Naive thymus-derived CD8-positive, alpha-beta T cell (primary cell): ENCODE measurements at regions not wholly inside any gene's neighbourhood (a gene's known extent, or its start where the extent isn't known, plus 50 kb on each side); places are given as distances from the start of the nearest gene placed in this dataset.
A peak's percentile ranks its signal among the peaks of the same experiment; 100 is the strongest.

ENCODE experiments used
- ATAC-seq, 2 donors: fragments of 150-1000 bp; cut with Tn5 transposase in 1 of 2; sonication (Bioruptor Pico), chemical (Tn5 transposase) in 1 of 2; 1 replicate in 1 of 2; 2 replicates in 1 of 2; pipeline ENCODE4 v1.10.0; 2021; ENCODE audit warnings: mild to moderate bottlenecking in 2 of 2, moderate library complexity in 2 of 2
- POLR2A ChIA-PET: fragments of 350-600 bp; sonication (Branson Sonifier 250); formaldehyde crosslinking; loops from one replicate; lab custom pipeline; 2021; ENCODE audit warnings: antibody characterized with exemption; lab: Charles Lee
- DNase-seq, 10 donors: peaks; one replicate each; pipeline versions ENCODE4 v3.0.0 to v3.0.0-alpha.2; 2020 to 2022
- H3K27ac Mint-ChIP-seq, 10 donors: one replicate each; pipeline ENCODE4 v1.8.0; 2020 to 2022; ENCODE audit warnings: mild to moderate bottlenecking in 10 of 10, mixed read lengths in 10 of 10, moderate library complexity in 4 of 10, inconsistent platforms in 1 of 10
- H3K27me3 Mint-ChIP-seq, 5 donors: one replicate each; pipeline ENCODE4 v1.8.0; 2021 to 2022; ENCODE audit warnings: mixed read lengths in 5 of 5
- H3K36me3 Mint-ChIP-seq, 3 donors: one replicate each; pipeline ENCODE4 v1.8.0; 2020 to 2022; ENCODE audit warnings: mixed read lengths in 3 of 3, mild to moderate bottlenecking in 2 of 3, inconsistent platforms in 1 of 3
- H3K4me1 Mint-ChIP-seq, 4 donors: one replicate each; pipeline ENCODE4 v1.8.0; 2021 to 2022; ENCODE audit warnings: mixed read lengths in 4 of 4
- H3K4me3 Mint-ChIP-seq, 10 donors: one replicate each; pipeline ENCODE4 v1.8.0; 2020 to 2022; ENCODE audit warnings: mild to moderate bottlenecking in 10 of 10, mixed read lengths in 10 of 10, moderate library complexity in 6 of 10, inconsistent platforms in 1 of 10
- H3K9me3 Mint-ChIP-seq, 9 donors: one replicate each; pipeline ENCODE4 v1.8.0; 2020 to 2022; ENCODE audit warnings: mixed read lengths in 9 of 9, mild to moderate bottlenecking in 3 of 9, inconsistent platforms in 1 of 9, moderate library complexity in 1 of 9

DNA sequence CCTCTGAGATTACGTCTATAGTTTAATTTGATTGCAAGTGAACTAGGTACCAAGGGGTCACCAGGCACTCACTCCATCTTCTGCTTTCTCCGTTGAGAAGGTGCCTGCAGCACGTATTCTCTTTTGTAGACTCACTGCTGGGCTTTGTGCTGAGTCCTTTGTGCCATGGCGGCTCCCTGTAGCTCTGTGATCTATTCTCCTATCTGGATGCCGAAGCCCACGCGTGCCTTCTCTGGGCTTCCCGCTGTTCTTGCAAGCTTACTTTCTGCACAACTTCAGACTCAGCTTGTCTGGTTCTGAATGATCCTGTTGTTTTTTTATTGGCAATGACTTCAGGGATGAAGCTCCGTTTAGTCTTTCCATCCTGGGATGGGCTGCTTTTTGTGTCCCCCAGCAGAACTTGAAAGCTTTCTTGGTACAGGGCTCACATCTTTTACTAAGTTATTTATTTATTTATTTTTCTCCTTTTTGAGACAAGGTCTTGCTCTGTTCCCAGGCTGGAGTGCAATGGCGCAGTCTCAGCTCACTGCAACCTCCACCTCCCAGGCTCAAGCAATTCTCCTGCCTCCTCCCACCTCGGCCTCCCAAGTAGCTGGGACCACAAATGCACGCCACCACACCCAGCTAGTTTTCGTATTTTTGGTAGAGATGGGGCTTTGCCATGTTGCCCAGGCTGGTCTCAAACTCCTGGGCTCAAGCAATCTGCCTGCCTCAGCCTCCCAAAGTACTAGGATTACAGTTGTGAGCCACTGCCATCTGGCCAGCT is 100.9 kb upstream of the NKX1-1 start:
- Mint-ChIP-seq H3K27ac (no peak overlapping the region), H3K36me3 (no peaks in the 10 kb centered on the region), H3K27me3 (peaks cover 7 to 26% (median 23%) of the 10 kb centered on the region in 5 donors), H3K4me3 (no peak overlapping the region), H3K4me1 (peaks cover 0 to 3% (median 0%) of the 10 kb centered on the region in 4 donors), H3K9me3 (no peaks in the 10 kb centered on the region)
- POLR2A ChIA-PET = no interaction called here
- DNase-seq (no peak), ATAC-seq (no peak)

DNA sequence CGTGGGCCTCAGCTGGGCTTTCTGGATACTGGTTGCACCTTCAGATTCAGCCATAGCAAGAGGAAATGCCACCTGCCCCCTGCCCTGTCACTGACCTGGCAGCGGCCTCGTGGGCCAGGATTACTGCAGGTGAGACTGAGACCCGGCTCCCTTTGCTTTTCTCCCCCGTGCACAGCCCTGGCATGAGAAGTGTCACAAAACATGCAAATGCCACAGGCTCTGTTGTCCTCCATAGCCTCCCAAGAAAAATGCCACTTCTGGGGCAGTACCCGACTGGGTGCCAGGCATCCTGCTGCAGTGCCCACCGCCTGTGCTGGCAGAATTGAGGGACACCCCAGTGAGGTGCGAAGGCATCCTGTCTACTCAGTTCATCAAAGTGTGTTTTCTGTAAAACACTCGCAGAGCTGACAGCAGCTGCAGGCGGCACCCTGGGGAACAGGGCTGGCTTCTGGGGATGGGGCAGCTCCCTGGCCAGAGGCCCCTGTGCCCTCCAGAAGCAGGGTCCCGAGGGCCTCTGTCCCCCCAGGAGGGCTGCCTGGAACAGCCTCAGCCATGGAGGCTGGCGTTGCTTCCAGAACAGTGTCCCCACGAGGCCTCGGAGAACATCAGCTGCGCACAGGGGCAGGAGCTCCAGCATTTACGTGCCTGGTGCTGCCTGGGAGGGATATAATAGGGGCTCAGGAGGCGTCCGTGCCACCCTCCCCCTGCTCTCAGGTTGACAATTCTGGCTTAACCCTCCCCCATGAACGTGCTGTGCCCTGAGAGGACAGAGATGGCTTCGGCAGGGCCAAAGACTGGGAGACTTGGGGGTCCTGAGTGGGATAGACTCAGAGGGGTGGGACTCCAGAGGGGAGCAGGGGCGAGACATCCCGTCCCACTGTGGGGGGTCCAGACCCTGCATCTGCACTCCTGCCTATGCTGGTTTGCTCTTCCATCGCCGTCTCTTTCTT is 99.5 kb upstream of the NKX1-1 start:
- peak in 1 of 10 donors; percentile 12 for DNase-seq
- H3K4me3 Mint-ChIP-seq = no peak overlapping the region
- H3K4me1 Mint-ChIP-seq = no peaks in the 10 kb centered on the region
- no peaks in the 10 kb centered on the region for H3K9me3 Mint-ChIP-seq
- no peak for ATAC-seq
- POLR2A ChIA-PET = no interaction called here
- no peaks in the 10 kb centered on the region for H3K36me3 Mint-ChIP-seq
- H3K27ac Mint-ChIP-seq = no peak overlapping the region
- peaks cover 7 to 23% (median 20%) of the 10 kb centered on the region in 5 donors for H3K27me3 Mint-ChIP-seq

GRCh38 chr4:1504595-1505500 is 98.6 kb upstream of the NKX1-1 start:
- no peak overlapping the region for H3K27ac Mint-ChIP-seq
- POLR2A ChIA-PET = no interaction called here
- H3K36me3 Mint-ChIP-seq = no peaks in the 10 kb centered on the region
- no peak overlapping the region for H3K4me3 Mint-ChIP-seq
- no peaks in the 10 kb centered on the region for H3K9me3 Mint-ChIP-seq
- ATAC-seq (no peak), DNase-seq (peak in 1 of 10 donors; percentile 10)
- peaks cover 4 to 23% (median 17%) of the 10 kb centered on the region in 5 donors for H3K27me3 Mint-ChIP-seq
- H3K4me1 Mint-ChIP-seq = no peaks in the 10 kb centered on the region

GRCh38 chr4:1503583-1504471 is 97.6 kb upstream of the NKX1-1 start:
- H3K27me3 Mint-ChIP-seq = peaks cover 4 to 23% (median 14%) of the 10 kb centered on the region in 5 donors
- no peaks in the 10 kb centered on the region for H3K36me3 Mint-ChIP-seq
- ATAC-seq = no peak
- DNase-seq = no peak
- H3K4me1 Mint-ChIP-seq = no peaks in the 10 kb centered on the region
- no peak overlapping the region for H3K4me3 Mint-ChIP-seq
- no peaks in the 10 kb centered on the region for H3K9me3 Mint-ChIP-seq
- POLR2A ChIA-PET = no interaction called here
- no peak overlapping the region for H3K27ac Mint-ChIP-seq

- POLR2A ChIA-PET = no interaction called here
- DNase-seq (no peak), ATAC-seq (no peak)
- Mint-ChIP-seq H3K36me3 (no peaks in the 10 kb centered on the region), H3K27ac (peak overlapping the region in 1 of 10 donors; percentile 1), H3K9me3 (no peaks in the 10 kb centered on the region), H3K27me3 (peaks cover 4 to 21% (median 12%) of the 10 kb centered on the region in 5 donors), H3K4me3 (no peak overlapping the region), H3K4me1 (no peaks in the 10 kb centered on the region)
These were observed 96.7 kb upstream of the NKX1-1 start for GRCh38 chr4:1502976-1503375.

DNA sequence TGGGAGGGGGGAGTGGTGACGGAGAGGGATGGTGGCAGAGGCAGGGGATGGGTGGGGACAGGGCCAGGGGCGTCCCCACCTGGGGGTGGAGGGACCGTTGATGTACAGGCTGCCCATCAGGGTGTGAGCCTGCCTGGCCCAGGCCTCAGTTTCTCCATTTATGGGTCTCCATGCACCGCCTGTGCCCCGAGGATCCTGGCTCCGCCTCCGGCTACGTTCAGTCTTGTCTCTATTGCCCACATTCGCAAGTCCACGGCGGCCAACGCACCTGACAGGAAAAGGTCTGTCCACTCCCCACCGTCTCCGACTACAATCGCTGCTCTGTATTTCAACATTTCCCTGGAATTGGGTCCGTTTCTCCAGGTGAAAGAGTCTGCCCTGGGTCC is 96.3 kb upstream of the NKX1-1 start:
- no peak for ATAC-seq
- Mint-ChIP-seq H3K9me3 (no peaks in the 10 kb centered on the region), H3K27ac (peak overlapping the region in 1 of 10 donors; percentile 16), H3K27me3 (peaks cover 4 to 16% (median 7%) of the 10 kb centered on the region in 5 donors), H3K36me3 (no peaks in the 10 kb centered on the region), H3K4me3 (no peak overlapping the region), H3K4me1 (no peaks in the 10 kb centered on the region)
- POLR2A ChIA-PET = no interaction called here
- peak in 1 of 10 donors; percentile 59 for DNase-seq

- ATAC-seq = no peak
- no peak overlapping the region for H3K27ac Mint-ChIP-seq
- H3K27me3 Mint-ChIP-seq = peaks cover 2 to 10% (median 5%) of the 10 kb centered on the region in 5 donors
- no peaks in the 10 kb centered on the region for H3K9me3 Mint-ChIP-seq
- POLR2A ChIA-PET = no interaction called here
- DNase-seq = peak in 1 of 10 donors; percentile 28
- H3K4me3 Mint-ChIP-seq = no peak overlapping the region
- H3K36me3 Mint-ChIP-seq = no peaks in the 10 kb centered on the region
- no peaks in the 10 kb centered on the region for H3K4me1 Mint-ChIP-seq
These were observed 95.7 kb upstream of the NKX1-1 start for GRCh38 chr4:1501754-1502500.

GRCh38 chr4:1500966-1501753 is 94.9 kb upstream of the NKX1-1 start:
- Mint-ChIP-seq H3K9me3 (no peaks in the 10 kb centered on the region), H3K4me3 (no peak overlapping the region), H3K36me3 (no peaks in the 10 kb centered on the region), H3K27me3 (peaks cover 2 to 5% (median 3%) of the 10 kb centered on the region in 5 donors), H3K4me1 (no peaks in the 10 kb centered on the region), H3K27ac (no peak overlapping the region)
- ATAC-seq = no peak
- POLR2A ChIA-PET = no interaction called here
- DNase-seq = no peak

GRCh38 chr4:1500231-1500965 is 94.2 kb upstream of the NKX1-1 start:
- DNase-seq = peak in 1 of 10 donors; percentile 60
- Mint-ChIP-seq H3K4me3 (no peak overlapping the region), H3K36me3 (no peaks in the 10 kb centered on the region), H3K27ac (peak overlapping the region in 1 of 10 donors; percentile 37), H3K27me3 (peaks cover 0 to 3% (median 0%) of the 10 kb centered on the region in 5 donors), H3K4me1 (no peaks in the 10 kb centered on the region), H3K9me3 (no peaks in the 10 kb centered on the region)
- no peak for ATAC-seq
- POLR2A ChIA-PET = no interaction called here

- peaks cover under 1 to 5% (median 3%) of the 10 kb centered on the region in 5 donors for H3K27me3 Mint-ChIP-seq
These were observed 93.2 kb upstream of the NKX1-1 start for GRCh38 chr4:1499465-1499864.

More at GRCh38 chr4:1499465-1499864, 93.2 kb upstream of the NKX1-1 start:
- Mint-ChIP-seq H3K36me3 (no peaks in the 10 kb centered on the region), H3K4me3 (no peak overlapping the region), H3K4me1 (no peaks in the 10 kb centered on the region), H3K9me3 (no peaks in the 10 kb centered on the region), H3K27ac (no peak overlapping the region)
- DNase-seq (peak in 1 of 10 donors; percentile 27), ATAC-seq (no peak)
- POLR2A ChIA-PET = no interaction called here
